ENCODE measurements at regions not wholly inside any gene's neighbourhood (a gene's known extent, or its start where the extent isn't known, plus 50 kb on each side); places are given as distances from the start of the nearest gene placed in this dataset.

DNA sequence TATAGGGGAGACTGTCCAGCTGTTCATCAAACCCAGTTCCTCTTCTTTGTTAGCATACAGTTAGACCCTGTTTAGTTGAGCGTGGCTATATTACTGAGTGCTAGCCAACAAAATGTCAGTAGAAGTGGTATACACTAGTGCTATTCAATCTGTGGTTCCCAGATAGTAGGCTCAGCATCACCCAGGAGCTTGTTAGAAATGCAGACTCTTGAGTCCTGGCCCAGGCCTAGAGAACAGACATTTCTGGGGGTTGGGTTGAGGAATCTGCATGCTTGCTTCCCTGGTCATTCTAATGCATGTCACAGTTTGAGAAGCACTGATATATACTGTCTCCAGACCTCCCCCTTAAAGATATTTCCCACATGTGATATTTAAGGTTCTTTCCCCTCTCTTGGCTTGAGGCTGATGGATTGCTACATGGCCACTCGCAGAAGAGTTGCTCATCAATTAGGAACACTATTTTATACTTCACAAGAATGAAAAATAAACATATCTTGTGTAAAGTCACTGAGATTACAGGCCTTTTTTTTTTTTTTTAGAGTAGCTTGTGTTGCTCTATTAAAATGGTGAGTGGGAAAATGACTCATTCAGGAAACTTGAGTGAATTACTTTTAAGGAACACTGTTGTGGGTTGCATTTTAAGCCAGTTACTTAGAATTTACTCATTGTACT, 289.0 kb downstream of the STIM2 start:
- DNase-seq, result no peak
- H3K36me3 ChIP-seq, result no peaks in the 10 kb centered on the region
- no peak for TF ChIP-seq EP300 (IDR thresholded peaks at IDR 0.05)
- TF ChIP-seq POLR2A (IDR thresholded peaks at IDR 0.05), result no peak
- TF ChIP-seq POLR2AphosphoS5 (IDR thresholded peaks at IDR 0.05), result no peak
- TF ChIP-seq, protein P1, sequence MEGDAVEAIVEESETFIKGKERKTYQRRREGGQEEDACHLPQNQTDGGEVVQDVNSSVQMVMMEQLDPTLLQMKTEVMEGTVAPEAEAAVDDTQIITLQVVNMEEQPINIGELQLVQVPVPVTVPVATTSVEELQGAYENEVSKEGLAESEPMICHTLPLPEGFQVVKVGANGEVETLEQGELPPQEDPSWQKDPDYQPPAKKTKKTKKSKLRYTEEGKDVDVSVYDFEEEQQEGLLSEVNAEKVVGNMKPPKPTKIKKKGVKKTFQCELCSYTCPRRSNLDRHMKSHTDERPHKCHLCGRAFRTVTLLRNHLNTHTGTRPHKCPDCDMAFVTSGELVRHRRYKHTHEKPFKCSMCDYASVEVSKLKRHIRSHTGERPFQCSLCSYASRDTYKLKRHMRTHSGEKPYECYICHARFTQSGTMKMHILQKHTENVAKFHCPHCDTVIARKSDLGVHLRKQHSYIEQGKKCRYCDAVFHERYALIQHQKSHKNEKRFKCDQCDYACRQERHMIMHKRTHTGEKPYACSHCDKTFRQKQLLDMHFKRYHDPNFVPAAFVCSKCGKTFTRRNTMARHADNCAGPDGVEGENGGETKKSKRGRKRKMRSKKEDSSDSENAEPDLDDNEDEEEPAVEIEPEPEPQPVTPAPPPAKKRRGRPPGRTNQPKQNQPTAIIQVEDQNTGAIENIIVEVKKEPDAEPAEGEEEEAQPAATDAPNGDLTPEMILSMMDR (IDR thresholded peaks at IDR 0.05), result no peak
- no peaks in the 10 kb centered on the region for H3K27me3 ChIP-seq
- WGBS, 5 donors, result 56 to 78% (median 63%) methylated on average over 2 of the region's 2 CpGs
- H3K4me1 ChIP-seq, result no peaks in the 10 kb centered on the region
- no peaks in the 10 kb centered on the region for H3K9me3 ChIP-seq
- intact Hi-C loops (cut with DNase I; ENCODE audit: low total_unique reads), result no loop called here
- no peak overlapping the region for H3K27ac ChIP-seq
- no peak overlapping the region for H3K4me3 ChIP-seq

DNA sequence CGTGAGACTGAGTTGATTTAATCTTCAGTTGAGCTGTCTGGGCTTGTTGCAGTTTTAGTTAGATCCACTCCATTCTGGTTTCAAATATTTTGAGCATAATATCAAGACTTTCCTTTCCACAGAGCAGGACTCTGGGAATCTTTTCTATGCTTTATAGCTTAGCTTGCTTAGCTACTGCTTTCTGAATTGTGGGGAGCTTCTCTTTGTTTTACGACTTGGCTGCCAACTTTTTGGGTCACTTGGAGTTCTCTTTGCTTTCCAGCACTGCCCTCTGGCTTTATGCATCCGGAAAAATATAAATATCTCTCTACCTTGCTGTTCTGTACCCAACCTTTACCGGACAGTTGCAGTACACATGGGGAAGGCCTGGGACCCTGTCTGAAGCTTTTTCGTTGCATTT, 292.1 kb downstream of the STIM2 start:
- Histone ChIP-seq H3K4me3 (no peak overlapping the region), H3K4me1 (no peaks in the 10 kb centered on the region), H3K36me3 (no peaks in the 10 kb centered on the region), H3K27ac (no peak overlapping the region), H3K27me3 (no peaks in the 10 kb centered on the region), H3K9me3 (no peaks in the 10 kb centered on the region)
- WGBS, 5 donors, result 81 to 88% (median 83%) methylated on average over 5 of the region's 5 CpGs
- no peak for TF ChIP-seq POLR2A (IDR thresholded peaks at IDR 0.05)
- no peak for TF ChIP-seq POLR2AphosphoS5 (IDR thresholded peaks at IDR 0.05)
- TF ChIP-seq, protein P1 (IDR thresholded peaks at IDR 0.05), result no peak
- TF ChIP-seq EP300 (IDR thresholded peaks at IDR 0.05), result no peak
- DNase-seq, result no peak
- intact Hi-C loops (cut with DNase I; ENCODE audit: low total_unique reads), result no loop called here

DNA sequence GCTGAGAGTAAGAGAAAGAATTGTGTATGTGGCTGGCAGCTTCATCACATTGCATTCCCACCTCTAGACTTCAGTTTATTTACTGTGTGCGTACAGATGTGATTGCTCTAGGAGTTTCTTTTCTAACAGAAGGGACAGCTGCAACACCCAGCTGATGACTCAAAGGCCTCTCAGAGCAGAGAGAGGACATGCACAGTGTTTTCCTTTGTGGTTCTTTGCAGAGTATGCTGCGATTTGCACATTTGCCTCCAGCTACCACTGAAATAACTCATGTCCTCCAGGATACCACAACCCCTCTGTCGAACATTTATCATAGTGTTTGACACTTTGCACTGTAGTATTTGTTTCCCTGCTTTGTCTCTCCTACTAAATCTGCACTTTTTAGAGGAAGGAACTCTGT, 294.1 kb downstream of the STIM2 start:
- Histone ChIP-seq H3K4me1 (no peaks in the 10 kb centered on the region), H3K27ac (no peak overlapping the region), H3K36me3 (no peaks in the 10 kb centered on the region), H3K4me3 (no peak overlapping the region), H3K27me3 (no peaks in the 10 kb centered on the region), H3K9me3 (no peaks in the 10 kb centered on the region)
- peak in 1 of 2 donors; percentile 15 for DNase-seq
- intact Hi-C loops (cut with DNase I; ENCODE audit: low total_unique reads), result no loop called here
- TF ChIP-seq POLR2AphosphoS5 (IDR thresholded peaks at IDR 0.05) (no peak), EP300 (IDR thresholded peaks at IDR 0.05) (no peak), POLR2A (IDR thresholded peaks at IDR 0.05) (no peak)
- TF ChIP-seq, protein P1 (IDR thresholded peaks at IDR 0.05), result no peak
- WGBS, 5 donors, result 8 to 16% (median 14%) methylated on average over 3 of the region's 3 CpGs

DNA sequence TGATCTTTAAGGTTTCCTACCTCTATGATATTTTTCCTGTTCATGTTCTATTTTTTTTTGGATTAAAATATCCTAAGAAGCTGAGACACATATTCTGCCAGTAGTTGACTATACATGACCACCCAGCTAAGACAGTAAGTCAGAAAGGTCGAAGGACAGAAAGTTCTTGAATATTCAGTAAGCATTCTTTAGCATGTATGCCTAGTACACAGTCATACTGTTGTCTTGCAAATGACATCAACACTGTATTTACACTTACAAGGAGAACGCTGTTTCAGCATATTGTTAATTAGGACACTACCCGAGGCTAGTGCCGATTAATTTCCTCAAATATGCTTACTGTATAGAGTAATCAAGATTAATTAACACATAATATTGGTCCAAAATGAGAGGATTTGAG, 300.6 kb downstream of the STIM2 start:
- 83 to 91% (median 86%) methylated on average over 4 of the region's 4 CpGs for WGBS, 5 donors
- intact Hi-C loops (cut with DNase I; ENCODE audit: low total_unique reads), result no loop called here
- Histone ChIP-seq H3K27me3 (no peaks in the 10 kb centered on the region), H3K36me3 (no peaks in the 10 kb centered on the region), H3K27ac (no peak overlapping the region), H3K9me3 (no peaks in the 10 kb centered on the region), H3K4me1 (no peaks in the 10 kb centered on the region), H3K4me3 (no peak overlapping the region)
- TF ChIP-seq, protein P1 (IDR thresholded peaks at IDR 0.05), result no peak
- TF ChIP-seq EP300 (IDR thresholded peaks at IDR 0.05), result no peak
- TF ChIP-seq POLR2A (IDR thresholded peaks at IDR 0.05), result no peak
- no peak for TF ChIP-seq POLR2AphosphoS5 (IDR thresholded peaks at IDR 0.05)
- DNase-seq, result no peak
